ENCODE measurements at regions not wholly inside any gene's neighbourhood (a gene's known extent, or its start where the extent isn't known, plus 50 kb on each side); places are given as distances from the start of the nearest gene placed in this dataset.
"Not testable (repeated sequence)": the region's sequence is repeated elsewhere in the genome, so short reads cannot be mapped to it uniquely, and the experiment has no call there.

GRCh38 chr5:101009758-101010519 lies 106.9 kb upstream of the ST8SIA4 start:
- no peak for ATAC-seq
- no peak for TF ChIP-seq TSHZ2 (CRISPR knock-in tag; IDR thresholded peaks at IDR 0.05)
- no peak for TF ChIP-seq CSRNP3 (CRISPR knock-in tag; IDR thresholded peaks at IDR 0.05)
- TF ChIP-seq ESRRG (CRISPR knock-in tag; IDR thresholded peaks at IDR 0.05): no peak
- no peak for TF ChIP-seq ZNF565 (CRISPR knock-in tag; conservative IDR thresholded peaks at IDR 0.05; ENCODE audit: low read depth)
- TF ChIP-seq TCF4 (CRISPR knock-in tag; IDR thresholded peaks at IDR 0.05; ENCODE audit: borderline replicate concordance): no peak

GRCh38 chr5:100992354-100992753 lies 89.3 kb upstream of the ST8SIA4 start:
- ATAC-seq: no peak
- TF ChIP-seq OSR1 (CRISPR knock-in tag; IDR thresholded peaks at IDR 0.05) (no peak), CSRNP3 (CRISPR knock-in tag; IDR thresholded peaks at IDR 0.05) (no peak), ZFP3 (CRISPR knock-in tag; IDR thresholded peaks at IDR 0.05) (no peak), ESRRG (CRISPR knock-in tag; IDR thresholded peaks at IDR 0.05) (no peak), ARNTL (CRISPR knock-in tag; IDR thresholded peaks at IDR 0.05; ENCODE audit: borderline replicate concordance, low read depth) (no peak), ISL1 (CRISPR knock-in tag; IDR thresholded peaks at IDR 0.05) (no peak), PPARA (CRISPR knock-in tag; IDR thresholded peaks at IDR 0.05; ENCODE audit: borderline replicate concordance) (no peak), CREB5 (CRISPR knock-in tag; IDR thresholded peaks at IDR 0.05; ENCODE audit: low read depth) (no peak), SNAI2 (CRISPR knock-in tag; IDR thresholded peaks at IDR 0.05) (no peak), POU6F1 (CRISPR knock-in tag; IDR thresholded peaks at IDR 0.05; ENCODE audit: borderline replicate concordance, low read depth) (no peak)

- not testable (repeated sequence) for ATAC-seq
These were observed 80.5 kb upstream of the ST8SIA4 start for GRCh38 chr5:100983601-100984000.

- TF ChIP-seq TSHZ2 (CRISPR knock-in tag; IDR thresholded peaks at IDR 0.05) (no peak), RARB (CRISPR knock-in tag; IDR thresholded peaks at IDR 0.05) (no peak)
- ATAC-seq: no peak
These were observed 71.0 kb upstream of the ST8SIA4 start for GRCh38 chr5:100974082-100974481.
